ENCODE measurements at regions not wholly inside any gene's neighbourhood (a gene's known extent, or its start where the extent isn't known, plus 50 kb on each side); places are given as distances from the start of the nearest gene placed in this dataset.

GRCh38 chr2:58667137-58667774 lies 426.1 kb upstream of the FANCL start:
- DNase-seq: no peak

DNA sequence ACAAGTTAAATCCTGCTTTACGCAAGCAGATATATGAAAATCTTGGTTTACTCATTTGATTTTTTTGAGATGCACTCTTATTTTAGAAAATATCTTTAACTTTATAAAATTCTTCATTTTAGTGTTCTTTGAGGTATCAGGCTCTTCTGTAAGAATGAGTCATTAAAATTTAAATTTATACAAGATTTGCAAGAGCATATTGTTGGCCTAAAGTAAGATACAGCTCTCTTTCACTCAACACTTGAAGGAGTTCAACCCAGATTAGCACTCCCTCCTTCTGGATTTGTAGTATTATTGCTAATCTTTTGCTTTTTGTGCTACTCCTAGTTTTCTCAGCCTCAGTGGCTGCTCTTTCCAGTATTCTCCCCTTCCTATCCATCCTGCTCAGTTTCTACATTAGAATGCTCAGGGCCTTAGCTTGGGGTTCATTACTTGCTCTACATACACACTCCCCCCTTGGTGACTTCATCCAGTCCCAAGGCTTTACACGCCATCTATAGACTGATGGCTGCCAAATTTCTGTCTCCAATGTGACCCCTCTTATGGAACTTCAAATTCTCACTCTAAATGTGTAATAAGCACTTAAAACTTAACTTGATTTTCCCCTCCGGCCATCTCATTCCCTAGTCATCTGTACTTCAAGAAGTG lies 425.3 kb upstream of the FANCL start:
- no peak for DNase-seq

GRCh38 chr2:58665154-58665553 lies 424.0 kb upstream of the FANCL start:
- no peak for DNase-seq

- DNase-seq: no peak
Observed at GRCh38 chr2:58664523-58665151, 423.5 kb upstream of the FANCL start.

DNA sequence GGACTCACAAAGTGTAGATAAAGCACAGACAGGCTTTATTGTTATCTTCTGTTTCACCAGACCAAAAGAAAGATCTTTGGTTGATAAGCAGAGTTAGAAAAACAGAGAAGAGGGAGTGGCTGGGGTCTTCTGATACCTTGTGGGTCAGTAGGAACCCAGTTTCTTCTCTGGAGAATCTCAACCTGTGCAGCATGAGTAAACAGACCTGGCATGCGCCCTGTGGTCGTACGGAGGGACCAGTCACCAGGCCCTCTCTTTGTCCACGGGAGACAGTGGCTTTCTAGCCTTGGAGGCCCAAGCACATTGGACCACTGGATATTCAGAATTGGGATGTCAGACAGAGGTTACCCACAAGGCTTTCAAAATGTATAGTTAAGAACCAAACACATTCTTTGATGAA lies 418.9 kb upstream of the FANCL start:
- no peak for DNase-seq

DNA sequence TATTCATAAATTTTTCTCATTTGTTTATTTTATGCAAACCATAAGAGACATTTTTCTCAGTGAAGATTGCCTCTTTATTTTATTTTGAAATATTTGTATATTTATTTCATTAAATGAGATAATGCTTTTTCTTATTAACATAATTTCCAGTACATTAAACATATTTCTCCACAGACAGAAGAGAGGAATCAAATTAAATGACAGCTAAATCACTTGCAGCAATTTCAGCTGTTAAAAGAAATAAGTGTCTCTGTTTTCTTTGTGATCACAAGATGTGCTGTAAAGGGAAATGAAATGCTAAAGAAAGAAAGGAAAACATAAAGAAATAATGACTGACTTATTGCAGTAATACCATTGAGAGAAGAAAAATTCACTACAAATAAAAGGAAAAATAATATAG lies 414.0 kb upstream of the FANCL start:
- no peak for DNase-seq

- DNase-seq: no peak
Observed at GRCh38 chr2:58651930-58652329, 410.8 kb upstream of the FANCL start.

GRCh38 chr2:58650781-58651180 lies 409.7 kb upstream of the FANCL start:
- no peak for DNase-seq

DNA sequence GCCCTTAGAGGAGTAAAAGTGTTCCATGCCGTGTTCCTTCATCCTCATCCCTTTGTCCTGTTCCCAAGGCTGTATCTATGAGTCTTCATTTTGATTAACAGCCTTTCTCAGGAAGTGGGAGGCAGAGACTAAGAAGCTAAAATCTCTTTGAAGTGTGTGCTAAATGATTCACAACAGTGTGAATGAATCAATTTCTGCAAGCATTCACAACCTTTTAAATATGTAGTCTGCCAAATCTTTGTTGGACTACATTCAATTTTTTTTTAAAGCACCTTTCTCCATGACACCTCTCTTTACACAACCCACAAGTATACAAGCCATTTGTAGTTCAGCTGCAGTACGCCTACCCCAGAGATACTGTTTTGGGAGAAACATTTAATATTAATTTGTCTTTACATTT lies 408.6 kb upstream of the FANCL start:
- no peak for DNase-seq

GRCh38 chr2:58645017-58645416 lies 403.9 kb upstream of the FANCL start:
- no peak for DNase-seq

DNA sequence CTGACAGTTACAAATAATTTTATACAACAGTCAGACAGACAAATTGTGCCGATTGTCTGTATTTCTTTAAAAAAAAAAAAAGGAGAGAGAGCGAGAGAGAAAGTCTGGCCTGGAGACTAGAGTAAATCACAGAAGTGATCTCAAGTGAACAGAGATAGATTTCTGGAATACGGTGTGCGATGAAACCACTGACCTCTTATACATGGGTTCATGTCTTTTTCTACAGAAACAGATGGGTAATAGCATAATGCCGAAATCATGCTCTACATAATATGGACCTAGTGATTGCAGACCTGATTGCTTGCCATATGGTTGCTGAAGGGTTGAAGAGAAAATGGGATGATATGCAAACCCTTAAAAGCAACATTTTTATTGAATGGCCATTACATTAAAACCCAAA lies 403.3 kb upstream of the FANCL start:
- no peak for DNase-seq

DNA sequence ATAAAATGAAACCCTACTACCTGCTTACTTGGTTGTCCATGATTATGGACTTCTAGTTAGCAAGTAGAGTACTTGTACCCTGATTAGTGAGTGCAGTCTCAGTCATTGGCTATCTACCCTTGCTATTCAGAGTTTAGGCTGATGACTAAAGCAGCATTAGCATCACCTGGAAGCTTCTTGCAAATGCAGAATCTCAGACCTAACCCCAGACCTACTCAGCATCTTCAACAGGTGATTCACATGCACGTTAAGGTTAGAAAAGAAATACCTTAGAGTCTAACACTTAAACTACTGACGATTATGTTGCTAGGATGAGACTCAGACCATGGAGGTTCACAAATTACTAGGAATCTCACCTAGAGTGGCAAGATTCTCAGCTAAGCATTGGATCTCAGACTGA lies 399.9 kb upstream of the FANCL start:
- no peak for DNase-seq

DNA sequence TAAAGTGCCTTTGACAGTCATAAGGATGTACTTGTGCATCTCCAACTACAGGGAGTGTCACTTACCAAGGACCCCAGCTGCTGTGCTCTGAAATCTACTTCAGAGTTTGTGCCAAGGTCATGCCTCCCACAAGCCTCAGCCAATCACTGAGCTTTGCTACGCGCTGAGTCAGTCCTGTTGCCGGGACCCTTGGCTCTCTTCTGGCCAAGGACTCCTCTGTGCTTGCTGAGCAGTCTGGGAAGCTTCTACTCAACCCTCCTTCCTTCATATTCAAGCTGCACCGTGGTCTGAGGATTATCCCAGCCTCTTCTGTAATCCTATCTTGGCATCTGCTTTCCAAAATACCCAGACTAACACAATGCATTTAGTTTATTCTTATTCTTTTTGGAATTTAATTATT lies 398.9 kb upstream of the FANCL start:
- no peak for DNase-seq

DNA sequence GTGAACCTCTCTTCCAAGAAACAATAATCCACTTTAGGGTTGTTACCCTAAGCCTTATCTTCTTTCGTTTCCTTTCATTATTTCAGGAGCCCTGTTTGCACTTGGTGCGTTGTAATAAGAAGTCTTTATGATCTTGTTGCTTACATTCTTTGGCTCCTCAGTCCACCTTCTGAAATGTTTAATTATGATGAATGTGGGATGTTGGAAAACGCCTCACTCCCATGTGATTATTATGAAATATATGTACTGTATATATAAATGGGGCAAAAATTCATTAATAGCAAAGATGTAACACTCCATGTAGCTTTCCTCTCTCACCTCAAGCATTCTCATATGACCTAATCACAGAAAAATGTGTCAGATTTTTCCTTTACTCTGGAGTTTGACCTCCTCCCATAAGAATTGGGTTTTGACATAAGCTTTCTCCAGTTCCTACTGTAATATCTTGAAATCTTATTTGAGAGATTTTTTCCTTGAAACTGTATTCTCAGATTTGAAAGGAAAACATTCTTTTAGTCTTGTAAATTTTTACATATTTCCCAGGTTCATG lies 397.2 kb upstream of the FANCL start:
- DNase-seq: no peak

DNA sequence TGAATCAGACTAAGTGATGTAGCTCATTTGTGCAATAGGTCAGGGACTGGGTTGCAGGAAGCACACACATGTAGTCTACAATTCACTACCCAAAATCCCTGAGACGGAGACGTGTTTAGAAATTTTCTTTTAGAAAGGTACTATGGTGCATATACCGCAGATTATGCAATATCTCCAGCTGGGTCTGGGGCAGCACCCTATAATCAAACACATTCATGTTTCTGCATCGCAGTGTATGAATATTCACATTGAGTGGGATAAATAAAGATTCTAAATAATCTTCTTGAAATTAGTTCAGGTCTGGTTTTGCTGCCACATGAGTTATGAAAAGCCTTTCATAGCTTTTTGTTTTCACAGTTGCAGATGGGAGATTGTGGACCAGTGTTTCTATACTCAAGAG lies 395.7 kb upstream of the FANCL start:
- no peak for DNase-seq

- no peak for DNase-seq
Observed at GRCh38 chr2:58635801-58636375, 394.8 kb upstream of the FANCL start.

DNA sequence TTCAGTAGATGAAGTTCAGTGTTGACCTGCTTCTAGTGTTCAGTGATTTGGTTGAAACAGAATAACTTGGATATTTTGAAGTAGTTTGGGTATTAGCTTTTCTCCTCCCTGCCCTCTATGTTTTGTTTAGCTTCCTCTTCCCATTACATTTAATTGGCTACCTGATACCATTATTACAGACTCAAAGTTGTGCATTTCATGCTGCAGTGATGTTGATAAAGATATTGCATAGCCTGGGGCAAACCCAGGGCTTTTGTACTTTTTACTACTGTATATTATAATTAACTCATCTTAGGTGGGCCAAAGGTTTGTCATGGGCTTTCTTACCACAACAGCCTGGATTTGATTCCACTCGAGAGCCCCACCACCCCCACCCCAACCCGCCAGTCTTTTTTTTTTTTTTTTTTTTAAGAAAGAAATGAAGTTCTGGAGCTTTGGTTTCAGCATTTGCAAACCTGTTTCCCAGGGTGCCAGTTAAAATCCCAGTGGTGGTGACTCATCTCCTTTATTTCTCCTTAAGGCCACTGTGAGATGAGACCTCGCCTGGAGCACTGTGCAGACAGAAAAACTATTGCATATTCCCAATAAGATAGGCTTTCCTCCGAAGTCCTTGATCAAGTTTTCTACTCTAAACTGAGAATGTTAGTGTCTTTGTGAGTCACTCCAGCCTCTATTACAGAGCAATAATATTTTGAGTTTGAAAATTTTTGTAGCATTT lies 393.7 kb upstream of the FANCL start:
- no peak for DNase-seq

DNA sequence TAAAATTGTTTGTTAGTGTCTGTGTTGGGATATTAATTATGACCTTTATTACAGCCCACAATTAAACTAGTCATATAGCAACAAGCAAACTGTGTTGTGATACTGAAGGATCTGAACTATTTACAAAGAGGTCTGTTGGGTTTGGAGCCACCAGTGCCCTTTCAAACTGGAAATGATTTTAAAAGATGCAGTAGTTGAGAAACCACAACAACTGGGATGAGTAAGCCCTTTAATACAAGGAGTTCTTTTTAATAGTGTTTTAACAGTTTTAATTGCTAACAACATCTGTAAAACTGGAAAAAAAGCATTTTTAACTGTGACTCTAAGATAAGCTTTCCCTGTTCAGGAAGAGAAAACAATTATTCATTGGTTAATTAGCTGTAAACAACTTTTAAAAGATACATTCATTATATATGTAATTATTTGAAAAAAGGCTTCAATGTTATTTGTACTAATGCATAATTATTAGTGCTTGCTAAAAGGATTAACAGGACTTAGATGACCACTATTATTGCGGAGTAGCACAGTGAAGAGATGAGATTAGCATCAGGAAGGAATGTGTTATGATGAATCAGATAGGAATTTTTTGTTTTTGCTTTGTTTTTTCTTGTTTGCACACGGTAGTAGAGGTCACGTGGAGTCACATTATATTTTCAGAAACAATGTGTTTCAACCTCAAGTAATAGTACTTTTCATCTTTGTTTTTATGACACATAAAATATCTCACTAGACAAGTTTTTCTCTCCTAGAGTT lies 392.7 kb upstream of the FANCL start:
- no peak for DNase-seq

DNA sequence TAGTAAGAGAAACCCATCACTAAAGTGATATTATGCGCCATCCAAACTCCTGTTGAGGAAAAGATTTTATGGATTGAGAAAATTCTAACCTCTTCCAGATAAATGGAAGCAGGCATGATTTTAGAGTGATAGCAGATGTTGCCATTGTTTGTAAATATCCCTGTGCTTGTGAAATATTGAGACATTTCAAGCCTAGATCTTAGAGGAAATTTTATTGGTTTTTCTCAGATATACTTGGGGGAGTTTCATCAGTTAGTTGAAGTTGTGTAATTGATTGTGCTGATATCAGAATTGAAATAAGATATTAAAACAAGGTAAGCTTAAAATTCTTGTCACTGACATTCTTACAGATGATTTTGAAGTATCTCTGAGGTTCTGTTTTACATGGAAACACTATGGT lies 390.9 kb upstream of the FANCL start:
- no peak for DNase-seq

- DNase-seq: no peak
Observed at GRCh38 chr2:58629545-58630119, 388.5 kb upstream of the FANCL start.

DNA sequence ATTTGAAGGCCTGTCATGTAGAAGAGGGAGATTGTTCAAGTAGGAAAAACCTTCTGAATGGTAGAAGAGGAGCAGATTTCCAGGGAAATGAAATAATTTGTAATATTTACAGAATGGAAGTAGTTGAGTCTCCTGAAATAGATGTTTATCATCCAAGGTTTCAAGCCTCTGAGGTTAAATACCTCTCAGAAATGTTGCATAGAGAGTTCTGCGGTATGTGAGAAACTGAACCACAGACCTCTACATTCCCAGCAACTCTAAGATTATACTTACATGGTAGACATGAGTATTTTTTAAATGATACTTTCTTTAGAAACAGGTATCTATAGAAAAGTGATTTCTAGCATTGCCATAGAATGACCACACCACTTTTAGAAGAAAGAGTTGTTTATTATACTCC lies 379.8 kb upstream of the FANCL start:
- no peak for DNase-seq

GRCh38 chr2:58620093-58620492 lies 379.0 kb upstream of the FANCL start:
- no peak for DNase-seq

Data from stimulated activated CD4-positive, alpha-beta T cell treated with anti-CD3 and anti-CD28 coated beads, Interleukin-4, amount 100 ng/mL, for 1 hour (primary cell).